LNCaP clone FGC (cell line): ENCODE measurements at regions not wholly inside any gene's neighbourhood (a gene's known extent, or its start where the extent isn't known, plus 50 kb on each side); places are given as distances from the start of the nearest gene placed in this dataset.
"Not testable (repeated sequence)": the region's sequence is repeated elsewhere in the genome, so short reads cannot be mapped to it uniquely, and the experiment has no call there.

Experiments
- DNase-seq: peaks from one replicate; pipeline ENCODE4 v3.0.0-alpha.2; 2011; ENCODE audit warnings: low read depth
- H3K4me3 ChIP-seq: 2 replicates; pipeline ENCODE4 v1.5.1; 2011; ENCODE audit warnings: mild to moderate bottlenecking, low read depth, low read length, control low read depth
- TF ChIP-seq, protein P1 (sequence below): IDR thresholded peaks from 2 replicates; pipeline ENCODE4 v1.5.1; 2012; ENCODE audit warnings: mild to moderate bottlenecking; ENCODE audit not compliant: control insufficient read depth, insufficient read depth; ENCODE audit errors: extremely low read depth

DNA sequence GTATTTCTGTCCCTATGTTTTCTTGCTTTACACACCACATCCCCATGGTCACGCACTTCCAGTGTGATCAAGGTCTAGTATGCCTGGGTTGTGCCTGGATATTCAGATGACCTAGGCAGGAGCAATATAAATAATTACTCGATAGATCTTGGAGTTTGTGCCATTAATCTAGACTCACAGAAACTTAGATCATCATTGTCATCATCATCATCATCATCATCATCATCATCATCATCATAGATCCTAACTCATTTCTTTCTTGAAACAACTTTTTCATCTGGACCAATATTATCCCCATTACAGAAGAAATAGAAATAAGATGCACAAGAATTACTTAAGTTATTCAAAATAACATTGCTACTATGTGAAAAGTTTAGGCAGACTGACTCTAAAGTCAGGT lies 130.3 kb upstream of the LRRTM4 start:
- TF ChIP-seq, protein P1, sequence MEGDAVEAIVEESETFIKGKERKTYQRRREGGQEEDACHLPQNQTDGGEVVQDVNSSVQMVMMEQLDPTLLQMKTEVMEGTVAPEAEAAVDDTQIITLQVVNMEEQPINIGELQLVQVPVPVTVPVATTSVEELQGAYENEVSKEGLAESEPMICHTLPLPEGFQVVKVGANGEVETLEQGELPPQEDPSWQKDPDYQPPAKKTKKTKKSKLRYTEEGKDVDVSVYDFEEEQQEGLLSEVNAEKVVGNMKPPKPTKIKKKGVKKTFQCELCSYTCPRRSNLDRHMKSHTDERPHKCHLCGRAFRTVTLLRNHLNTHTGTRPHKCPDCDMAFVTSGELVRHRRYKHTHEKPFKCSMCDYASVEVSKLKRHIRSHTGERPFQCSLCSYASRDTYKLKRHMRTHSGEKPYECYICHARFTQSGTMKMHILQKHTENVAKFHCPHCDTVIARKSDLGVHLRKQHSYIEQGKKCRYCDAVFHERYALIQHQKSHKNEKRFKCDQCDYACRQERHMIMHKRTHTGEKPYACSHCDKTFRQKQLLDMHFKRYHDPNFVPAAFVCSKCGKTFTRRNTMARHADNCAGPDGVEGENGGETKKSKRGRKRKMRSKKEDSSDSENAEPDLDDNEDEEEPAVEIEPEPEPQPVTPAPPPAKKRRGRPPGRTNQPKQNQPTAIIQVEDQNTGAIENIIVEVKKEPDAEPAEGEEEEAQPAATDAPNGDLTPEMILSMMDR: no peak
- H3K4me3 ChIP-seq: no peak overlapping the region
- DNase-seq: no peak

DNA sequence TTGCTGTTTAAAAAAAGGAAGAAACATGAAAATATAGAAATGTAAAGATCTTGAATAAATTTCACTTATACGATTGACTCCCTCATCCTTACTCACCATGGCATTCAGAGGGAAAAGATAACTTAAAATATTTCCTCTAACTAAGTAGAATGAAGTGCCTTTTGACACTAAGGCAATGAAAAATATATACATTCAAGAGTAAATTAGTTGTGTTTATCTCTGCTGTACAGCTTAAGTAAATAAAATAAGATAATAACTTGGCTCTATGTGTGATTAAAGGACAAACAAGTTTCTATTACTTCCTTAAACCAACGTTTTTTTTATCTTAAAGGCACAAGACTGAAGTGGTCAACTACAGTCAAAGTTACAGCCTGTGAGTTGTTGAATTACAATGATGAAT lies 142.3 kb upstream of the LRRTM4 start:
- H3K4me3 ChIP-seq: no peak overlapping the region
- TF ChIP-seq, protein P1: no peak
- DNase-seq: peak; percentile 17

DNA sequence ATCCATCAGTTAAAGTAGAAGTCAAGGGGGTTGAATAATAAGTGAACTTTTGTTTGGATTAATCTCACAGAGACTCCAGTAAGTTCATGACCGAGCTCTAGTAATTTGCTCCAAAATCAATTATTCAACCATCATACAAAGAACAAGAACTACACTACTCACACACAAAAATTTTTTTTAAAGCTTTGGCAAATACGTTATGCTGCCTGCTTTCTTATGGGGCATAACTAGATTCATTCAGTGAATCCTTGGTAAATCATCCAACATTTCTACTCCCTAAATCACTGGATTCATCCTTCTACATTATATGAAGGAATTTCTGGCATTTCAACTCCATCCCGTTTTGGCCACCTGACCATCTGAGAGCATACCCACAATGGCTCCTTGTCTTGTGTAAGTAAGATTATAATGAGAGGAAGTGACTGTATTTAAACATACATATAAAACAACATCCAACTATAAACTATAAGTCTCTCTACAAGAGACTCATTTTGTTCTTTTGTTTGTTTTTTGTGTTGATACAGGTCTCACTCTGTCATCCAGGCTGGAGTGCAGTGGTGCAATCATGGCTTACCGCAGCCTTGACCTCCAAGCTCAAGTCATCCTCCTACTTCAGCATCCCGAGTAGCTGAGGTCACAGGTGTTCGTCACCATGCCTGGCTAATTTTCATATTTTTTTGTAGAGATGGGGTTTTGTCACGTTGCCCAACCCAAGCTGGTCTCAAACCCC lies 144.2 kb upstream of the LRRTM4 start:
- no peak overlapping the region for H3K4me3 ChIP-seq
- DNase-seq: no peak
- TF ChIP-seq, protein P1: no peak

DNA sequence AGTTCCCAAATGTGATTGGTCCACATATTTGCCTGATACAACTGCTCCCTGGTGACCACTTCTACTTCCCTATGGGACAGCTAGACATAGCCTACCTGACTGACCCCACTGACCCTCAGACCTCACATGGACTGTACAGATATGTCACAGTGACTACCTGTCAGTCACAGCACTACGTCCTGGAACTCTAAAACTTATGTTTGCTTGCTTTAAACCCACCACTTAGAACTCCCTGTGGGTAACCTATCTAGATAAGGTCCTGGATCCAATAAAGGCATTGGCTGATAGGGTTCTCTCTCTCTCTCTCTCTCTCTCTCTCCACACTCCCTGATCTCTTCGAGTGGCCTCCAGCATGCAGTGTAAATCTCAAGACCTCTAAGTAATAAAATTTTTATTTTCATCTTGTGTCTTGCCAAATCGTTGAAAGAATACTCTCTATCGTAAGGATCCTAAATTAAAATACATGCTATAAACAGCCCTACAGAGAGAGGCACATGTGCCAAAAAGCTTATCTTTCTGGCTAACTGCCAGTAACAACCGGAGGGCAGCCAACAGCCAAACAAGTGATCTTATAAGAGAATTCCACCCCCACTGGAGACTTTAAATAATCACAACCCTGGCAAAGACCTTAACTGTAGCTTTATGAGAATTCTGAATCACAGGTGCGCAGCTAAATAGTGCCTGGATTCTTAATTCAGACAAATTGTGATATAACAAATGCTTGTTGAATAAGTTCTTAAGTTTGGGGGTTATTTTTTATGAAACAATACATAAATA lies 162.6 kb upstream of the LRRTM4 start:
- peak; percentile 27 for DNase-seq
- not testable (repeated sequence) for H3K4me3 ChIP-seq

DNA sequence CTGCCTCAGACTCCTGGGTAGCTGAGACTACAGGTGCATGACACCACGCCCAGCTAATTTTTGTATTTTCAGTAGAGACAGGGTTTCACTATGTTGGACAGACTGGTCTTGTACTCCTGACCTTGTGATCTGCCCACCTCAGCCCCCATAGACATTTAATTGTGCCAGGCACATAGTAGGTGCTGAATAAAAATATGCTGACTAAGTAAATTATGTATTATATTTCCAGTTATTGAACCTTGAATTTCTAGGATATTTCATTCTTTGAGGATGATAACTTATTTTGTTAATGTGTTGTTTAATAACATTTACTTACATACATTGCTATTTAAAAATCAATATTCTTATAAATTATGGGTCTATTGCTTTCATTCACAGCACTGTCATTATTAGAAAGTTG lies 190.4 kb upstream of the LRRTM4 start:
- no peak for DNase-seq
- H3K4me3 ChIP-seq: no peak overlapping the region
- TF ChIP-seq, protein P1: no peak

DNA sequence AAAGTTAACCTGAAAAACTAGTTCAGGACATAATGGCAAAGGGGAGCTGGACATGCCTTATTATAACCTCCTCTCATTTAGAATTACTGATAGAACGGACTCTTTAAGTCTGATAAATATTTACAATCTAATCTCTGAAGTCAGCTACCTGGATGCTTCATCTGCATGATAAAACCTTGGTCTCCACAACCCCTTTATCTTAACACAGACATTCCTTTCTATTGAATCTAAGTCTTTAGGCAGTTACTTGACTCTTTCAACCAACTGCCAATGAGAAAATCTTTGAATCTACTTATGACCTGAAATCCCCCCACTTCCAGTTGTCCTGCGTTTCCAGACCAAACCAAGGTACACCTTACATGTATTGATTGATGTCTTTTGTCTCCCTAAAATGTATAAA lies 191.2 kb upstream of the LRRTM4 start:
- H3K4me3 ChIP-seq: no peak overlapping the region
- TF ChIP-seq, protein P1: no peak
- no peak for DNase-seq

DNA sequence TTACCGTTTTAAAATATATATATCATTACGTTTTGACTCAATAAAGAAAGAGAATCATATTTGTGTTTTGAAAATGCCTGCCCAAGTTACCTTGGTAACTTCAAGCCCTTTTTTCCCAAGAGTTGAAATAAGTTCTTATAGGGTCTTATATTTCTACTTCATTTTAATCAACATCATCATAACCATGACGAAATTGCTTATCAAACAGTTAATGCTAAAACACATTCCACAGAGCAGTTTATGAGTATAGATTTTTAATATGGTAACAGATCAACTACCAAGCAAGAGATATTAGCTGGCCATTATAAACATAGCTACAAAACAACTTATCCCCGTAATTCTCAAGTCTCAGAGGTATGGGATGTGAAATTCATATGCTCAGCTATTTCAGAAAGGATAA lies 197.9 kb upstream of the LRRTM4 start:
- DNase-seq: no peak
- H3K4me3 ChIP-seq: no peak overlapping the region
- TF ChIP-seq, protein P1: no peak
